RWPE1 (cell line): ENCODE measurements at regions not wholly inside any gene's neighbourhood (a gene's known extent, or its start where the extent isn't known, plus 50 kb on each side); places are given as distances from the start of the nearest gene placed in this dataset.

ENCODE experiments used
- CTCF ChIA-PET: fragments of 350-600 bp; sonication (Branson Sonifier 250); formaldehyde crosslinking; extraction: SDS; loops from one replicate; lab custom pipeline; 2021; lab: Yijun Ruan, JAX
- POLR2A ChIA-PET: fragments of 400-600 bp; formaldehyde crosslinking; extraction: SDS; loops from one replicate; lab custom pipeline; 2020; ENCODE audit warnings: antibody characterized with exemption; ENCODE audit not compliant: low non-redundant PET; lab: Yijun Ruan, JAX
- DNase-seq: peaks from one replicate; pipeline ENCODE4 v3.0.0; 2012; ENCODE audit warnings: low spot score
- H3K27ac ChIP-seq: fragments of 450-650 bp; 2 replicates; pipeline ENCODE4 v1.5.1; 2017
- CTCF ChIP-seq: fragments of 450-650 bp; conservative IDR thresholded peaks from 2 replicates; pipeline ENCODE4 v1.5.1; 2017; ENCODE audit warnings: low read depth, mild to moderate bottlenecking

GRCh38 chr6:98560418-98560817 lies 274.0 kb upstream of the POU3F2 start:
- ChIA-PET POLR2A (no interaction called here), CTCF (no interaction called here)
- TF ChIP-seq CTCF = no peak
- DNase-seq = no peak
- no peak overlapping the region for H3K27ac ChIP-seq

GRCh38 chr6:98560841-98561240 lies 273.5 kb upstream of the POU3F2 start:
- ChIA-PET POLR2A (interaction anchor here (0.6 kb wide), 1 partner anchor 260 kb away, joined by 3 read pairs; no protein-coding TSS in a partner anchor), CTCF (no interaction called here)
- no peak for TF ChIP-seq CTCF
- no peak for DNase-seq
- no peak overlapping the region for H3K27ac ChIP-seq

- DNase-seq = no peak
- H3K27ac ChIP-seq = no peak overlapping the region
- ChIA-PET CTCF (no interaction called here), POLR2A (no interaction called here)
- no peak for TF ChIP-seq CTCF
These were observed 268.2 kb upstream of the POU3F2 start for GRCh38 chr6:98566126-98566525.

GRCh38 chr6:98572579-98572978 lies 261.8 kb upstream of the POU3F2 start:
- POLR2A ChIA-PET = no interaction called here
- no peak for DNase-seq
- CTCF ChIA-PET = no interaction called here
- no peak for TF ChIP-seq CTCF
- no peak overlapping the region for H3K27ac ChIP-seq

- CTCF ChIA-PET = no interaction called here
- no peak for TF ChIP-seq CTCF
- H3K27ac ChIP-seq = no peak overlapping the region
- POLR2A ChIA-PET = no interaction called here
- DNase-seq = no peak
These were observed 259.4 kb upstream of the POU3F2 start for GRCh38 chr6:98574984-98575383.

- ChIA-PET POLR2A (no interaction called here), CTCF (no interaction called here)
- TF ChIP-seq CTCF = no peak
- DNase-seq = no peak
- H3K27ac ChIP-seq = no peak overlapping the region
These were observed 257.6 kb upstream of the POU3F2 start for GRCh38 chr6:98576791-98577190.

GRCh38 chr6:98578016-98578415 lies 256.4 kb upstream of the POU3F2 start:
- no peak overlapping the region for H3K27ac ChIP-seq
- TF ChIP-seq CTCF = no peak
- ChIA-PET POLR2A (no interaction called here), CTCF (no interaction called here)
- no peak for DNase-seq
